ENCODE measurements at regions not wholly inside any gene's neighbourhood (a gene's known extent, or its start where the extent isn't known, plus 50 kb on each side); places are given as distances from the start of the nearest gene placed in this dataset.

DNA sequence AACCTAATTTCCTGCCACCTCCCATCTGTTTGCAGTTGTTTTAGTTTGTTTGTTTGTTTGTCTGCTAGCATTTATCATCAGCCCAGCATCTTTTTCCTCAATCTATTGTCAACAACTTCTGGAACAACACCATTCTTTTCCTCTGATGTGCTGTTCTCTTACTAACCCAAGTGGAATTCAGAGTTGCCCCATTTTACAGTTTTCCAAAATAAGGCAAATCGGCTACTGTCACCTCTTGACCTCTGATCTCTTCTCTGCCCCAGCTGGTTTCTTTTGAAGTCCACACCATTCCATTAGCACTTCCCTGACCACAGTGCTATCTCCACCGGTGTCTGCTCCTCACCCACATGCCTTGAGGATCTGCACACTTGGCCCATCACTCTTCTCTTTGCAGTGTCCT is 102.4 kb downstream of the EFNB2 start:
- TF ChIP-seq POLR2A (IDR thresholded peaks at IDR 0.05; ENCODE audit: low read depth, low read length), result no peak
- TF ChIP-seq TAF1 (IDR thresholded peaks at IDR 0.05; ENCODE audit: borderline replicate concordance, low read depth, low read length), result no peak
- TF ChIP-seq POLR2AphosphoS5 (IDR thresholded peaks at IDR 0.05; ENCODE audit: low read depth, low read length), result no peak
- DNase-seq (ENCODE audit: insufficient read length) (no peak), FAIRE-seq (no peak)

DNA sequence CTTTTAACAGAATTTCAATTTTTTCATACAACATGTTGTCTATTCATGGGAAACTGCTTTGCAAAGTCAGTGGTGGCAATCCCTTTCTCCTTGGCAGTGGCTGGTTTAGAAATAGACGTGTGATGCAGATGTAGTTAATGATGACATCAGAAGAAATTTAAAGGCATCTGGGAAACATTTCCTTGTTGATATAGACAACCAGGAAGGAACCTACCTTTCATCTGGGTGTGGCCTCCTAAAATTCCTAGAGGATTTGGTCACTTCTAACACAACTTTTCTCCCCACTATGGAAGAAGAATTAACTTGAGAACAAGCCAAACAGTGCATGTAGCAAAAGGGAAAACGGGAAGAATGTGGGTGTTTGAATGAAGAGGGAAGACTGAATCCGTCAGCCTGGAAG is 102.8 kb downstream of the EFNB2 start:
- FAIRE-seq (no peak), DNase-seq (ENCODE audit: insufficient read length) (no peak)
- TF ChIP-seq POLR2A (IDR thresholded peaks at IDR 0.05; ENCODE audit: low read depth, low read length), result no peak
- TF ChIP-seq TAF1 (IDR thresholded peaks at IDR 0.05; ENCODE audit: borderline replicate concordance, low read depth, low read length), result no peak
- TF ChIP-seq POLR2AphosphoS5 (IDR thresholded peaks at IDR 0.05; ENCODE audit: low read depth, low read length), result no peak

GRCh38 chr13:106426909-106427308 is 108.6 kb downstream of the EFNB2 start:
- no peak for DNase-seq (ENCODE audit: insufficient read length)
- no peak for TF ChIP-seq POLR2A (IDR thresholded peaks at IDR 0.05; ENCODE audit: low read depth, low read length)
- TF ChIP-seq POLR2AphosphoS5 (IDR thresholded peaks at IDR 0.05; ENCODE audit: low read depth, low read length), result no peak
- no peak for TF ChIP-seq TAF1 (IDR thresholded peaks at IDR 0.05; ENCODE audit: borderline replicate concordance, low read depth, low read length)
- no peak for FAIRE-seq

GRCh38 chr13:106425661-106426060 is 109.8 kb downstream of the EFNB2 start:
- DNase-seq (ENCODE audit: insufficient read length) (no peak), FAIRE-seq (no peak)
- no peak for TF ChIP-seq POLR2AphosphoS5 (IDR thresholded peaks at IDR 0.05; ENCODE audit: low read depth, low read length)
- no peak for TF ChIP-seq POLR2A (IDR thresholded peaks at IDR 0.05; ENCODE audit: low read depth, low read length)
- TF ChIP-seq TAF1 (IDR thresholded peaks at IDR 0.05; ENCODE audit: borderline replicate concordance, low read depth, low read length), result no peak

- TF ChIP-seq POLR2A (IDR thresholded peaks at IDR 0.05; ENCODE audit: low read depth, low read length) (no peak), POLR2AphosphoS5 (IDR thresholded peaks at IDR 0.05; ENCODE audit: low read depth, low read length) (no peak), TAF1 (IDR thresholded peaks at IDR 0.05; ENCODE audit: borderline replicate concordance, low read depth, low read length) (no peak)
- FAIRE-seq, result no peak
- DNase-seq (ENCODE audit: insufficient read length), result no peak
Observed at GRCh38 chr13:106424805-106425204, 110.7 kb downstream of the EFNB2 start.

- no peak for TF ChIP-seq POLR2AphosphoS5 (IDR thresholded peaks at IDR 0.05; ENCODE audit: low read depth, low read length)
- TF ChIP-seq POLR2A (IDR thresholded peaks at IDR 0.05; ENCODE audit: low read depth, low read length), result no peak
- TF ChIP-seq TAF1 (IDR thresholded peaks at IDR 0.05; ENCODE audit: borderline replicate concordance, low read depth, low read length), result no peak
- DNase-seq (ENCODE audit: insufficient read length), result no peak
- FAIRE-seq, result no peak
Observed at GRCh38 chr13:106423530-106423929, 111.9 kb downstream of the EFNB2 start.

- FAIRE-seq (no peak), DNase-seq (ENCODE audit: insufficient read length) (no peak)
Observed at GRCh38 chr13:106418556-106418955, 116.9 kb downstream of the EFNB2 start.

GRCh38 chr13:106417467-106418110 is 117.9 kb downstream of the EFNB2 start:
- FAIRE-seq, result no peak
- TF ChIP-seq TAF1 (IDR thresholded peaks at IDR 0.05; ENCODE audit: borderline replicate concordance, low read depth, low read length) (no peak), POLR2A (IDR thresholded peaks at IDR 0.05; ENCODE audit: low read depth, low read length) (no peak), POLR2AphosphoS5 (IDR thresholded peaks at IDR 0.05; ENCODE audit: low read depth, low read length) (no peak)
- no peak for DNase-seq (ENCODE audit: insufficient read length)

More at GRCh38 chr13:106418556-106418955, 116.9 kb downstream of the EFNB2 start:
- TF ChIP-seq POLR2AphosphoS5 (IDR thresholded peaks at IDR 0.05; ENCODE audit: low read depth, low read length), result no peak
- no peak for TF ChIP-seq POLR2A (IDR thresholded peaks at IDR 0.05; ENCODE audit: low read depth, low read length)
- TF ChIP-seq TAF1 (IDR thresholded peaks at IDR 0.05; ENCODE audit: borderline replicate concordance, low read depth, low read length), result no peak

DNA sequence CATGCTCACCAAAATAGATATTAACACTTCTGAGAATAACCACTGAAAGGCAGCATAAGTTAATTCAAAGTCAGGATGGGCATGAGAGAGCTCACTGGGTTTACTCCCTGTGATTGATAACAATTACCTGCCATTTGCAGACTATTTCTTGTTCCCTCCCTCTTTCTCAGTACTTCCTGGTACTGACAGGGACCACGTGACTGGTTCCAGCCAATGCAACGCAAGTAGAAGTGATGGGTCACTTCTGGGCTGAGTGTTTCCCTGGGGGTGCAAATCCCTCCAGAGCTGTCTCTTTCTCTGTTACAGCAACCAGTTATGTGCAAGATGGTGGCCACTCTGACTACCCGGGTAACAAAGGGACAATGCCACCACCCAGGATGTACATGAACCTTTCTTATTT is 118.8 kb downstream of the EFNB2 start:
- TF ChIP-seq POLR2AphosphoS5 (IDR thresholded peaks at IDR 0.05; ENCODE audit: low read depth, low read length), result no peak
- TF ChIP-seq TAF1 (IDR thresholded peaks at IDR 0.05; ENCODE audit: borderline replicate concordance, low read depth, low read length), result no peak
- no peak for TF ChIP-seq POLR2A (IDR thresholded peaks at IDR 0.05; ENCODE audit: low read depth, low read length)
- no peak for DNase-seq (ENCODE audit: insufficient read length)
- no peak for FAIRE-seq

DNA sequence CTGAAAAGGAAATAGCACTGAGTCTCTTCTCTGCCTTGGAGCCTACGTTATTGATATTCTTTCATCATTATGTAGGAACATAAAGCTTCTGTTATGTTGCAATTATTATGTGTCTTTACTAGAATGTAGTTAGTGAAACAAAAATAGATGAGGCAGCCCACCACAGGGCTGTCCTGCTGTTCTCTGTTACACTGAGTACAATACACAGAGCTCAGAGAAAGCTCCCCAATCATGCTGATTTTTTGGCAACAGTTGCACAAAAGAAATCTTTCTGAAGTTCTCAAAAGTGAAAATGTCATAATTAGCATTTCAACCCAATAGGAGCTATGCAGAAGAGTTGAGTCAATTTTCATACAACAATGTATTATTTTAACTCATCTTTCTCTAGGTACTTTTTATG is 119.5 kb downstream of the EFNB2 start:
- no peak for DNase-seq (ENCODE audit: insufficient read length)
- TF ChIP-seq POLR2A (IDR thresholded peaks at IDR 0.05; ENCODE audit: low read depth, low read length) (no peak), TAF1 (IDR thresholded peaks at IDR 0.05; ENCODE audit: borderline replicate concordance, low read depth, low read length) (no peak), POLR2AphosphoS5 (IDR thresholded peaks at IDR 0.05; ENCODE audit: low read depth, low read length) (no peak)
- FAIRE-seq, result no peak

GRCh38 chr13:106415442-106415841 is 120.0 kb downstream of the EFNB2 start:
- no peak for TF ChIP-seq POLR2A (IDR thresholded peaks at IDR 0.05; ENCODE audit: low read depth, low read length)
- TF ChIP-seq TAF1 (IDR thresholded peaks at IDR 0.05; ENCODE audit: borderline replicate concordance, low read depth, low read length), result no peak
- TF ChIP-seq POLR2AphosphoS5 (IDR thresholded peaks at IDR 0.05; ENCODE audit: low read depth, low read length), result no peak
- no peak for DNase-seq (ENCODE audit: insufficient read length)
- FAIRE-seq, result no peak

DNA sequence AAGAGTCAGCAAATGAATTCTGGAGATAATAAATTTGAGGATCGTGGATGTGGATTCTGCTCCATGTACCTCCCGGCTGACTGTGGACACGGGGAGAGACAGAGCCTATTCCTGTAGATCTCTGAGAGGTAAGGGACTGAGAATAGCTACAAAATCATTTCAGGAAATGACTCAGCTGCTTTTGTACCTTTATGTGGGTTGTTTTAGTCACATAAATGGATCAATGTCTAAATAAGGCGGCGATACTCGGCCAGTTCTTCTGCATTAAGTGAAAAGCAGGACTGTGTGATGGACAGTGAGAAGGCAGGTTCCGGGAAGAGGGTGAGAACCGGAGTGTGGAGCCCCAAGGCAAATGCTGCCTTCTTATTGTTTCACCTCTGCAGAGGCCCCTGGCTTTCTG is 128.1 kb downstream of the EFNB2 start:
- no peak for DNase-seq (ENCODE audit: insufficient read length)

More for the DNA sequence above, 128.1 kb downstream of the EFNB2 start:
- no peak for FAIRE-seq
- TF ChIP-seq POLR2A (IDR thresholded peaks at IDR 0.05; ENCODE audit: low read depth, low read length), result no peak
- no peak for TF ChIP-seq POLR2AphosphoS5 (IDR thresholded peaks at IDR 0.05; ENCODE audit: low read depth, low read length)
- no peak for TF ChIP-seq TAF1 (IDR thresholded peaks at IDR 0.05; ENCODE audit: borderline replicate concordance, low read depth, low read length)

Data from GM12892 (cell line).